ENCODE measurements at regions not wholly inside any gene's neighbourhood (a gene's known extent, or its start where the extent isn't known, plus 50 kb on each side); places are given as distances from the start of the nearest gene placed in this dataset.

GRCh38 chr18:45365835-45366234 is 249.4 kb upstream of the SLC14A2 start:
- no peak overlapping the region for H3K27ac Mint-ChIP-seq
- no peaks in the 10 kb centered on the region for H3K9me3 Mint-ChIP-seq (ENCODE audit: insufficient read depth)
- H3K36me3 ChIP-seq (replicated peaks in 1 of 2; ENCODE audit: control extremely low read depth in 1 of 2, control insufficient read depth in 1 of 2, extremely low read depth in 1 of 2, insufficient read depth in 2 of 2, low read length in 1 of 2) = no peaks in the 10 kb centered on the region
- peaks cover 10% of the 10 kb centered on the region for H3K27me3 Mint-ChIP-seq
- H3K9ac ChIP-seq (ENCODE audit: low read length) = no peak overlapping the region
- ChIA-PET CTCF (interaction anchor here (1.4 kb wide), 1 partner anchor 9 kb away, joined by 3 read pairs; no protein-coding TSS in a partner anchor), POLR2A (no interaction called here)
- DNase-seq (no peak), ATAC-seq (ENCODE audit: low read depth) (no peak)
- no peak overlapping the region for H3K4me2 ChIP-seq (replicated peaks; ENCODE audit: low read depth, low read length, poor library complexity, severe bottlenecking)
- H3K4me1 Mint-ChIP-seq = peaks cover 13% of the 10 kb centered on the region
- no peaks in the 10 kb centered on the region for H3K79me2 ChIP-seq (ENCODE audit: control insufficient read depth, insufficient read depth, low read length)
- peaks cover 0 to 10% (median 0%) of the 10 kb centered on the region in 4 experiments for H3K27me3 ChIP-seq (replicated peaks in 1 of 4; ENCODE audit: control extremely low read depth in 1 of 4, control insufficient read depth in 3 of 4, insufficient read depth in 4 of 4, low read length in 3 of 4)
- no peak overlapping the region for H3K27ac ChIP-seq (ENCODE audit: low read length in 2 of 2)
- no peaks in the 10 kb centered on the region for H4K20me1 ChIP-seq (ENCODE audit: control insufficient read depth, insufficient read depth, low read length, poor library complexity, severe bottlenecking)
- intact Hi-C loops (cut with micrococcal nuclease) = no loop called here
- TF ChIP-seq CTCF (IDR thresholded peaks at IDR 0.05) (no peak), EZH2 (IDR thresholded peaks at IDR 0.05; ENCODE audit: borderline replicate concordance, insufficient read depth, low read depth, low read length, poor library complexity, severe bottlenecking) (no peak)
- WGBS (ENCODE audit: insufficient coverage) = 78% methylated on average over 3 of the region's 3 CpGs
- H3K4me3 Mint-ChIP-seq = no peak overlapping the region
- H2AFZ ChIP-seq (ENCODE audit: insufficient read depth, low read depth, low read length, poor library complexity, severe bottlenecking) = no peak overlapping the region
- H3K9me3 ChIP-seq (ENCODE audit: control extremely low read depth in 1 of 3, control insufficient read depth in 2 of 3, insufficient read depth in 1 of 3, low read length in 2 of 3) = no peaks in the 10 kb centered on the region
- H3K4me1 ChIP-seq (ENCODE audit: control insufficient read depth in 2 of 2, insufficient read depth in 2 of 2, low read length in 2 of 2) = peaks cover 11 to 13% of the 10 kb centered on the region in 2 donors
- H3K4me3 ChIP-seq (ENCODE audit: control extremely low read depth in 1 of 5, extremely low read depth in 1 of 5, insufficient read depth in 1 of 5, low read depth in 2 of 5, low read length in 4 of 5) = no peak overlapping the region

- TF ChIP-seq EZH2 (IDR thresholded peaks at IDR 0.05; ENCODE audit: borderline replicate concordance, insufficient read depth, low read depth, low read length, poor library complexity, severe bottlenecking) (no peak), CTCF (IDR thresholded peaks at IDR 0.05) (no peak)
- Mint-ChIP-seq H3K9me3 (ENCODE audit: insufficient read depth) (no peaks in the 10 kb centered on the region), H3K27ac (no peak overlapping the region), H3K27me3 (no peaks in the 10 kb centered on the region), H3K4me1 (peaks cover 29% of the 10 kb centered on the region), H3K4me3 (peak overlapping the region; percentile 10)
- peak overlapping the region; percentile 22 for H3K4me2 ChIP-seq (replicated peaks; ENCODE audit: low read depth, low read length, poor library complexity, severe bottlenecking)
- H3K9me3 ChIP-seq (ENCODE audit: control extremely low read depth in 1 of 3, control insufficient read depth in 2 of 3, insufficient read depth in 1 of 3, low read length in 2 of 3) = no peaks in the 10 kb centered on the region
- no peak for ATAC-seq (ENCODE audit: low read depth)
- no peak overlapping the region for H3K4me3 ChIP-seq (ENCODE audit: control extremely low read depth in 1 of 5, extremely low read depth in 1 of 5, insufficient read depth in 1 of 5, low read depth in 2 of 5, low read length in 4 of 5)
- CTCF ChIA-PET = interaction anchor here (0.6 to 3.7 kb wide), 4 partner anchors 11 to 1749 kb away, joined by 3 to 12 read pairs (median 8); no protein-coding TSS in a partner anchor
- H4K20me1 ChIP-seq (ENCODE audit: control insufficient read depth, insufficient read depth, low read length, poor library complexity, severe bottlenecking) = no peaks in the 10 kb centered on the region
- peaks cover 21 to 25% of the 10 kb centered on the region in 2 donors for H3K4me1 ChIP-seq (ENCODE audit: control insufficient read depth in 2 of 2, insufficient read depth in 2 of 2, low read length in 2 of 2)
- peak overlapping the region; percentile 8 for H3K9ac ChIP-seq (ENCODE audit: low read length)
- WGBS (ENCODE audit: insufficient coverage) = 77% methylated on average over 9 of the region's 14 CpGs
- intact Hi-C loops (cut with micrococcal nuclease) = no loop called here
- DNase-seq = no peak
- H3K27me3 ChIP-seq (replicated peaks in 1 of 4; ENCODE audit: control extremely low read depth in 1 of 4, control insufficient read depth in 3 of 4, insufficient read depth in 4 of 4, low read length in 3 of 4) = no peaks in the 10 kb centered on the region
- peak overlapping the region; percentile 44 for H2AFZ ChIP-seq (ENCODE audit: insufficient read depth, low read depth, low read length, poor library complexity, severe bottlenecking)
- POLR2A ChIA-PET = no interaction called here
- no peaks in the 10 kb centered on the region for H3K79me2 ChIP-seq (ENCODE audit: control insufficient read depth, insufficient read depth, low read length)
- H3K36me3 ChIP-seq (replicated peaks in 1 of 2; ENCODE audit: control extremely low read depth in 1 of 2, control insufficient read depth in 1 of 2, extremely low read depth in 1 of 2, insufficient read depth in 2 of 2, low read length in 1 of 2) = no peaks in the 10 kb centered on the region
- peak overlapping the region in 1 of 2 donors; percentile 45 for H3K27ac ChIP-seq (ENCODE audit: low read length in 2 of 2)
These were observed 244.8 kb upstream of the SLC14A2 start for GRCh38 chr18:45370255-45371010.
